ENCODE measurements at regions not wholly inside any gene's neighbourhood (a gene's known extent, or its start where the extent isn't known, plus 50 kb on each side); places are given as distances from the start of the nearest gene placed in this dataset.

DNA sequence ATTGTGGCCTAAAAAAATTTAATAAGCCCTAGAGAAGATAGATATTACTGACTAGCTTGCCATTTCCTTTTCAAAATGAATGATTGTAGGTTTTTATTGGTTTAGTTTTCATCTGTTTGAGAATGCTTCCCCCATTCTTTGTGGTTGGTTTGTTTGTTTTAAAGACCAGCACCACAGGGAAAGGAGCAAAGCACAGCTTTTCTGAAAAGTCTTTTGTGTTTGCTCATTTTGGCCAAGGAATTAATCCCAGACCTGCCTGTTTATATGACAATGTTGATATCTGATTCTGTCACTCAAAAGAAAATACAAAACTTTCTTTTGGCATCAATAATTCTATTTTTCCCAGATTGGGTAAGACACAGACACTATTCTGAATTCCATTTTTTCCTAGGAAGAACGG lies 312.5 kb upstream of the FLRT2 start:
- Histone ChIP-seq H3K27me3 (ENCODE audit: control insufficient read depth, insufficient read depth, low read length) (no peaks in the 10 kb centered on the region), H3K4me3 (ENCODE audit: low read depth, low read length) (no peak overlapping the region), H3K36me3 (ENCODE audit: control insufficient read depth, insufficient read depth, low read length) (no peaks in the 10 kb centered on the region)
- TF ChIP-seq CTCF (IDR thresholded peaks at IDR 0.05; ENCODE audit: insufficient read depth, low read length, poor library complexity, severe bottlenecking): no peak
- no peak for DNase-seq (ENCODE audit: low read depth)

DNA sequence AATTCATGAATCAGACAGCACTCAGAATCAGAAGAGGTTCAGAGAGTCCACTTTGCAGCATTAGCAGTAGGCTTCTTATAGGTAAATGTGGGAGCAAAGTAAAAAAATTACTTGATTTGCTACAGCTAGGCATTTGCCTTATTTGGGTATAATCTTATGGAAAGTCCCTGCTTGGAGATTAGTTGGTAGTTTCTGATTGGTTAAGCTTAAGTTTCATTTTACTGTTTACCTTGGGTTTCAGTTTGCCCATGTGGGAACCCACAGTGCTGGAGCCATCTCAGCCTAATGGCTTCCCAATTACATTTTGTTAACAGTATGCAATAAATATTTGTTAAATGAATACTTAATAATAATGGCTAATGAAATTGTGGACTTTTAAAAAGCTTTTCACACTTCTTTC lies 311.0 kb upstream of the FLRT2 start:
- DNase-seq (ENCODE audit: low read depth): no peak
- H3K4me3 ChIP-seq (ENCODE audit: low read depth, low read length): no peak overlapping the region
- no peak for TF ChIP-seq CTCF (IDR thresholded peaks at IDR 0.05; ENCODE audit: insufficient read depth, low read length, poor library complexity, severe bottlenecking)
- no peaks in the 10 kb centered on the region for H3K27me3 ChIP-seq (ENCODE audit: control insufficient read depth, insufficient read depth, low read length)
- no peaks in the 10 kb centered on the region for H3K36me3 ChIP-seq (ENCODE audit: control insufficient read depth, insufficient read depth, low read length)

DNA sequence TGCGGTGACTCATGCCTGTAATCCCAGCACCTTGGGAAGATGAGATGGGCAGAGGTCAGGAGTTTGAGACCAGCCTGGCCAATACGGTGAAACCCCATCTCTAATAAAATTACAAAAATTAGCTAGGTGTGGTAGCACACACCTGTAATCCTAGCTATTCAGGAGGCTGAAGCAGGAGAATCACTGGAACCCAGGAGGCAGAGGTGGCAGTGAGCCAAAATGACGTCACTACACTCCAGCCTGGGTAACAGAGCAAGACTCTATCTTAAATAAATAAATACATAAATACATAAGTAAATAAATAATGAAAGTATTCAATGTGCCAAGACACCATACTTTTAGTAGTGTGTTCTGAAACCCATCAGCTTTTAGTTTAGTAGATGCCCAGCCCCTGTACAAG lies 308.1 kb upstream of the FLRT2 start:
- H3K36me3 ChIP-seq (ENCODE audit: control insufficient read depth, insufficient read depth, low read length): no peaks in the 10 kb centered on the region
- H3K27me3 ChIP-seq (ENCODE audit: control insufficient read depth, insufficient read depth, low read length): no peaks in the 10 kb centered on the region
- no peak for TF ChIP-seq CTCF (IDR thresholded peaks at IDR 0.05; ENCODE audit: insufficient read depth, low read length, poor library complexity, severe bottlenecking)
- no peak for DNase-seq (ENCODE audit: low read depth)
- H3K4me3 ChIP-seq (ENCODE audit: low read depth, low read length): no peak overlapping the region

- Histone ChIP-seq H3K4me3 (ENCODE audit: low read depth, low read length) (no peak overlapping the region), H3K27me3 (ENCODE audit: control insufficient read depth, insufficient read depth, low read length) (no peaks in the 10 kb centered on the region), H3K36me3 (ENCODE audit: control insufficient read depth, insufficient read depth, low read length) (no peaks in the 10 kb centered on the region)
- DNase-seq (ENCODE audit: low read depth): no peak
- no peak for TF ChIP-seq CTCF (IDR thresholded peaks at IDR 0.05; ENCODE audit: insufficient read depth, low read length, poor library complexity, severe bottlenecking)
Measured at GRCh38 chr14:85222341-85222740, 307.6 kb upstream of the FLRT2 start.

GRCh38 chr14:85223667-85224066 lies 306.3 kb upstream of the FLRT2 start:
- H3K27me3 ChIP-seq (ENCODE audit: control insufficient read depth, insufficient read depth, low read length): no peaks in the 10 kb centered on the region

More at GRCh38 chr14:85223667-85224066, 306.3 kb upstream of the FLRT2 start:
- Histone ChIP-seq H3K36me3 (ENCODE audit: control insufficient read depth, insufficient read depth, low read length) (no peaks in the 10 kb centered on the region), H3K4me3 (ENCODE audit: low read depth, low read length) (no peak overlapping the region)
- no peak for DNase-seq (ENCODE audit: low read depth)
- no peak for TF ChIP-seq CTCF (IDR thresholded peaks at IDR 0.05; ENCODE audit: insufficient read depth, low read length, poor library complexity, severe bottlenecking)

Data from kidney epithelial cell (primary cell).